Ascending aorta (tissue), 2 donors: ENCODE measurements at regions not wholly inside any gene's neighbourhood (a gene's known extent, or its start where the extent isn't known, plus 50 kb on each side); places are given as distances from the start of the nearest gene placed in this dataset.

Source experiments
- DNase-seq, 2 donors: peaks; one replicate each; pipeline ENCODE4 v3.0.0-alpha.2; 2019; ENCODE audit warnings: low spot score in 2 of 2
- H3K27ac ChIP-seq, 2 donors: fragments of 200-600 bp; sonication (generic); one replicate each; pipeline ENCODE4 v1.5.1; 2016 to 2017; ENCODE audit warnings: mild to moderate bottlenecking in 1 of 2
- H3K27me3 ChIP-seq: fragments of 200-600 bp; sonication (generic); one replicate; pipeline ENCODE4 v1.5.1; 2017
- H3K36me3 ChIP-seq, 2 donors: fragments of 200-600 bp; sonication (generic); one replicate each; pipeline ENCODE4 v1.5.1; 2016
- H3K4me1 ChIP-seq, 2 donors: fragments of 200-600 bp; sonication (generic); one replicate each; pipeline ENCODE4 v1.5.1; 2016 to 2017; ENCODE audit warnings: mild to moderate bottlenecking in 1 of 2
- H3K4me3 ChIP-seq, 2 donors: fragments of 200-600 bp; sonication (generic); one replicate each; pipeline ENCODE4 v1.5.1; 2016 to 2017; ENCODE audit warnings: mild to moderate bottlenecking in 1 of 2
- H3K9me3 ChIP-seq, 2 donors: fragments of 200-600 bp; sonication (generic); one replicate each; pipeline ENCODE4 v1.5.1; 2016
- intact Hi-C: fragments of 100-400 bp; cut with DNase I; formaldehyde crosslinking; loops from one replicate; pipeline ENCODE4 v1.15.1; 2023
- TF ChIP-seq, protein P1 (sequence below), 3 experiments: fragments of 200-600 bp in 2 of 3; fragments of 450-650 bp in 1 of 3; sonication (generic) in 2 of 3; IDR thresholded peaks; one replicate each; pipeline ENCODE4 v1.5.1; 2016 to 2019; ENCODE audit warnings: antibody characterized with exemption in 3 of 3, mild to moderate bottlenecking in 1 of 3, moderate library complexity in 1 of 3

DNA sequence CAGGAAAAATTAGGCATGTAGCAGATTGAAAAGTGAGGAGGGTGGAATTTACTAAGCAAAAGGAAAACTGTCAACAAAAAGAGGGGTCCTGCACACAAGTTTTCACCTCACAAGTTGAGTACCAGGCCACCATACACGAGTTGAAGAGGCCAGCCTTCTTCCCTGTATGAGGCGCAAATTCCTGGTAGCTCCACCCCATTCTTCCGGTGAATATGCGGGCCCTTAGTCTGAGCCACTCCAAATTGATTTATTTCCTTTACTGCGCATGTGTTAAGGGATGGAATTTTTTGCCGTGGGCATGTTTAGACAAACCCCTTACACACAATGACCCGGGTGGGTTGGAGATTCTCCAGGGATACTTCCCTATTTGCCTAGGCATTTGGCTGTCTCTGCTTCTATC lies 942.1 kb upstream of the GRIA3 start:
- intact Hi-C loops, result no loop called here
- no peaks in the 10 kb centered on the region for H3K4me1 ChIP-seq

GRCh38 chrX:122244080-122244479 lies 940.0 kb upstream of the GRIA3 start:
- TF ChIP-seq, protein P1, sequence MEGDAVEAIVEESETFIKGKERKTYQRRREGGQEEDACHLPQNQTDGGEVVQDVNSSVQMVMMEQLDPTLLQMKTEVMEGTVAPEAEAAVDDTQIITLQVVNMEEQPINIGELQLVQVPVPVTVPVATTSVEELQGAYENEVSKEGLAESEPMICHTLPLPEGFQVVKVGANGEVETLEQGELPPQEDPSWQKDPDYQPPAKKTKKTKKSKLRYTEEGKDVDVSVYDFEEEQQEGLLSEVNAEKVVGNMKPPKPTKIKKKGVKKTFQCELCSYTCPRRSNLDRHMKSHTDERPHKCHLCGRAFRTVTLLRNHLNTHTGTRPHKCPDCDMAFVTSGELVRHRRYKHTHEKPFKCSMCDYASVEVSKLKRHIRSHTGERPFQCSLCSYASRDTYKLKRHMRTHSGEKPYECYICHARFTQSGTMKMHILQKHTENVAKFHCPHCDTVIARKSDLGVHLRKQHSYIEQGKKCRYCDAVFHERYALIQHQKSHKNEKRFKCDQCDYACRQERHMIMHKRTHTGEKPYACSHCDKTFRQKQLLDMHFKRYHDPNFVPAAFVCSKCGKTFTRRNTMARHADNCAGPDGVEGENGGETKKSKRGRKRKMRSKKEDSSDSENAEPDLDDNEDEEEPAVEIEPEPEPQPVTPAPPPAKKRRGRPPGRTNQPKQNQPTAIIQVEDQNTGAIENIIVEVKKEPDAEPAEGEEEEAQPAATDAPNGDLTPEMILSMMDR (IDR thresholded peaks at IDR 0.05), result no peak
- no peak overlapping the region for H3K4me3 ChIP-seq
- no peaks in the 10 kb centered on the region for H3K27me3 ChIP-seq
- H3K27ac ChIP-seq, result no peak overlapping the region
- no peaks in the 10 kb centered on the region for H3K9me3 ChIP-seq
- no peak for DNase-seq
- no peaks in the 10 kb centered on the region for H3K4me1 ChIP-seq
- no peaks in the 10 kb centered on the region for H3K36me3 ChIP-seq
- intact Hi-C loops, result no loop called here

More for the DNA sequence above, 942.1 kb upstream of the GRIA3 start:
- H3K9me3 ChIP-seq, result no peaks in the 10 kb centered on the region
- no peak overlapping the region for H3K27ac ChIP-seq
- no peak overlapping the region for H3K4me3 ChIP-seq
- no peaks in the 10 kb centered on the region for H3K36me3 ChIP-seq
- H3K27me3 ChIP-seq, result no peaks in the 10 kb centered on the region
- TF ChIP-seq, protein P1 (IDR thresholded peaks at IDR 0.05), result no peak
- DNase-seq, result no peak

GRCh38 chrX:122245175-122245574 lies 938.9 kb upstream of the GRIA3 start:
- Histone ChIP-seq H3K4me3 (no peak overlapping the region), H3K36me3 (no peaks in the 10 kb centered on the region), H3K27me3 (no peaks in the 10 kb centered on the region), H3K4me1 (no peaks in the 10 kb centered on the region), H3K27ac (no peak overlapping the region), H3K9me3 (no peaks in the 10 kb centered on the region)
- TF ChIP-seq, protein P1 (IDR thresholded peaks at IDR 0.05), result no peak
- intact Hi-C loops, result no loop called here
- no peak for DNase-seq

DNA sequence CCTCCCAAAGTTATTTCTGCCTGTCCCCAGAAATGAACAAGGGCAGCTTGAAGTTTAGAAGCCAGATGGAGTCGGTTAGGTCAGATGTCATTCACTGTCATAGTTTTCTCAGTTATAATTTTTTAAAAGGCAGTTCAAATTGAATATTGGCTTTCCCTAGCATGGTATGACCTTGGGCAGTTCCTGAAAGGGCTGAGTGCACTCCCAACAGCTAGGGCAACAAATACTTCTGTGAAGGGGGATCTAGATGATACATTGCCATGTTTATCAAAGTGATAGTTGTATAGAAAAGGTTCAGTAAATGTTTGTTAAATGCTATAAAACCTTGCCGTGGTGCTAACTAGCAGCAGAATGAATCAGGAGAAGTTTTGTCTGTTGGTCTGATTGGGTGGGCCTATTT lies 938.1 kb upstream of the GRIA3 start:
- TF ChIP-seq, protein P1 (IDR thresholded peaks at IDR 0.05), result no peak
- DNase-seq, result no peak
- Histone ChIP-seq H3K9me3 (no peaks in the 10 kb centered on the region), H3K27ac (no peak overlapping the region), H3K4me1 (no peaks in the 10 kb centered on the region), H3K4me3 (no peak overlapping the region), H3K27me3 (no peaks in the 10 kb centered on the region), H3K36me3 (no peaks in the 10 kb centered on the region)
- intact Hi-C loops, result no loop called here

DNA sequence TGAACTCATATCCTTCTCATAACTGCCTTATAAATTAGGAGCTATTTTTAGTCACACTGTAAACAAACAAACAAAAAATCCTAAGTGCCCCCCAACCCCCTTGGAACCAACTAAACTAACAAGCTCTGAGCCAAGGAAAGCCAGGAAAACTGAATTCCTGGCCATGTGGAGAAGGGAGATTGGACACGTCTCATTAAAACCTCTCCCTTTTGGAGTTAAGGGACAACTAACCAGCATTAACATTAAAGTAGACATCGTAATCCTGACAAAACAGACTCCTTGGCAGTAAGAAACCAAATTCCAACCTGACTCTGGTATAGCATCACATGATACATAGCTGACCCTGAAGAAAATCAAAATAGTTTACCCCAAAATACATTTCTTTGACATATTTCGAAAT lies 937.1 kb upstream of the GRIA3 start:
- H3K36me3 ChIP-seq, result no peaks in the 10 kb centered on the region
- TF ChIP-seq, protein P1 (IDR thresholded peaks at IDR 0.05), result no peak
- H3K4me1 ChIP-seq, result no peaks in the 10 kb centered on the region
- no peak overlapping the region for H3K27ac ChIP-seq
- no peak for DNase-seq
- intact Hi-C loops, result no loop called here
- no peaks in the 10 kb centered on the region for H3K27me3 ChIP-seq
- H3K4me3 ChIP-seq, result no peak overlapping the region
- H3K9me3 ChIP-seq, result no peaks in the 10 kb centered on the region

GRCh38 chrX:122248681-122249080 lies 935.4 kb upstream of the GRIA3 start:
- TF ChIP-seq, protein P1 (IDR thresholded peaks at IDR 0.05), result no peak
- Histone ChIP-seq H3K9me3 (no peaks in the 10 kb centered on the region), H3K27me3 (no peaks in the 10 kb centered on the region), H3K36me3 (no peaks in the 10 kb centered on the region), H3K4me3 (no peak overlapping the region), H3K27ac (no peak overlapping the region), H3K4me1 (no peaks in the 10 kb centered on the region)
- DNase-seq, result no peak
- intact Hi-C loops, result no loop called here
